ENCODE measurements at regions not wholly inside any gene's neighbourhood (a gene's known extent, or its start where the extent isn't known, plus 50 kb on each side); places are given as distances from the start of the nearest gene placed in this dataset.

DNA sequence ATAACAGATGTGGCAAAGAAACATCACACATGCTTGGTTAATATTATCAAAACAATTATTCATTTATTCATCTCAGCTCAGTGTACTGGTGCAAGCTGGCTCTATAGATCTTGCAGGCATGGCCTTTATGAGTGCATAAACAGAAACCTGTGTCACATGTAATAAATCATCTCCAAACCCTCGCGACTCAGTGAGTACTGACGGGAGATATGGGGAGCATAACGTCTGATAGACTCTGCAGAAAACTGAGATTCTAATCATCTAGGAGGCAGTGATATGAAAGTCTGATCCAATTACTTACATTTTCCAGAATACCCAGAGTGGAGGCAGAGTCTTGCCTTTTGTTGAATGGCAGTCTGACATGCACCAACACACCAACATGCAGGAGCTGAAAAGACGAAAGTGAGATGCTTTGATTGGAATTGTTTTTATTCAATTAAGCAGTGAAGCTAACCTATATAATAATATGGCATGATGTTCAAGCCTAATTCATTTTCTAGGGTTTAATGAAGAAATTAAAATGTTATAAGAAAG, 416.8 kb downstream of the RNF144A start:
- H4K20me1 ChIP-seq (ENCODE audit: insufficient read depth, low read depth, low read length): no peaks in the 10 kb centered on the region
- no peaks in the 10 kb centered on the region for H3K27me3 ChIP-seq (ENCODE audit: low read length)
- no peak overlapping the region for H3K27ac ChIP-seq (ENCODE audit: low read length)
- no peaks in the 10 kb centered on the region for H3K36me3 ChIP-seq (ENCODE audit: insufficient read depth, low read length)
- no peaks in the 10 kb centered on the region for H3K9me3 ChIP-seq (ENCODE audit: low read length)
- no peaks in the 10 kb centered on the region for H3K4me1 ChIP-seq (ENCODE audit: low read length)
- no peak overlapping the region for H3K4me2 ChIP-seq (ENCODE audit: low read depth, low read length, poor library complexity, severe bottlenecking)
- no peak overlapping the region for H2AFZ ChIP-seq (ENCODE audit: low read length)
- DNase-seq: no peak
- no peak overlapping the region for H3K4me3 ChIP-seq (ENCODE audit: low read length)
- H3K79me2 ChIP-seq (ENCODE audit: low read length): no peaks in the 10 kb centered on the region
- H3K9ac ChIP-seq (ENCODE audit: low read length): no peak overlapping the region
- no peaks in the 10 kb centered on the region for H3K9me2 ChIP-seq (replicated peaks; ENCODE audit: insufficient read depth, low read length)

GRCh38 chr2:7338961-7339360, 421.7 kb downstream of the RNF144A start:
- H2AFZ ChIP-seq (ENCODE audit: low read length): no peak overlapping the region
- no peaks in the 10 kb centered on the region for H3K36me3 ChIP-seq (ENCODE audit: insufficient read depth, low read length)
- DNase-seq: no peak
- no peaks in the 10 kb centered on the region for H3K9me2 ChIP-seq (replicated peaks; ENCODE audit: insufficient read depth, low read length)
- no peaks in the 10 kb centered on the region for H3K4me1 ChIP-seq (ENCODE audit: low read length)
- H3K4me2 ChIP-seq (ENCODE audit: low read depth, low read length, poor library complexity, severe bottlenecking): no peak overlapping the region
- H3K9ac ChIP-seq (ENCODE audit: low read length): no peak overlapping the region
- H3K27me3 ChIP-seq (ENCODE audit: low read length): no peaks in the 10 kb centered on the region
- no peaks in the 10 kb centered on the region for H4K20me1 ChIP-seq (ENCODE audit: insufficient read depth, low read depth, low read length)
- no peaks in the 10 kb centered on the region for H3K9me3 ChIP-seq (ENCODE audit: low read length)
- H3K27ac ChIP-seq (ENCODE audit: low read length): no peak overlapping the region
- no peaks in the 10 kb centered on the region for H3K79me2 ChIP-seq (ENCODE audit: low read length)
- no peak overlapping the region for H3K4me3 ChIP-seq (ENCODE audit: low read length)

- Histone ChIP-seq H3K79me2 (ENCODE audit: low read length) (no peaks in the 10 kb centered on the region), H3K36me3 (ENCODE audit: insufficient read depth, low read length) (no peaks in the 10 kb centered on the region), H3K9me3 (ENCODE audit: low read length) (no peaks in the 10 kb centered on the region), H3K4me2 (ENCODE audit: low read depth, low read length, poor library complexity, severe bottlenecking) (no peak overlapping the region), H4K20me1 (ENCODE audit: insufficient read depth, low read depth, low read length) (no peaks in the 10 kb centered on the region), H3K27ac (ENCODE audit: low read length) (no peak overlapping the region), H2AFZ (ENCODE audit: low read length) (no peak overlapping the region), H3K9me2 (replicated peaks; ENCODE audit: insufficient read depth, low read length) (no peaks in the 10 kb centered on the region), H3K4me3 (ENCODE audit: low read length) (no peak overlapping the region), H3K4me1 (ENCODE audit: low read length) (no peaks in the 10 kb centered on the region), H3K9ac (ENCODE audit: low read length) (no peak overlapping the region), H3K27me3 (ENCODE audit: low read length) (no peaks in the 10 kb centered on the region; the same call in 1 of the 2 replicates)
- DNase-seq: no peak
These were observed 429.1 kb downstream of the RNF144A start for GRCh38 chr2:7346336-7346735.

- Histone ChIP-seq H3K9me3 (ENCODE audit: low read length) (no peaks in the 10 kb centered on the region), H3K27ac (ENCODE audit: low read length) (no peak overlapping the region), H4K20me1 (ENCODE audit: insufficient read depth, low read depth, low read length) (no peaks in the 10 kb centered on the region), H3K4me2 (ENCODE audit: low read depth, low read length, poor library complexity, severe bottlenecking) (no peak overlapping the region), H3K27me3 (ENCODE audit: low read length) (no peaks in the 10 kb centered on the region; the same call in 1 of the 2 replicates), H3K36me3 (ENCODE audit: insufficient read depth, low read length) (no peaks in the 10 kb centered on the region), H3K4me1 (ENCODE audit: low read length) (no peaks in the 10 kb centered on the region), H3K9me2 (replicated peaks; ENCODE audit: insufficient read depth, low read length) (no peaks in the 10 kb centered on the region), H3K4me3 (ENCODE audit: low read length) (no peak overlapping the region), H3K9ac (ENCODE audit: low read length) (no peak overlapping the region), H2AFZ (ENCODE audit: low read length) (no peak overlapping the region), H3K79me2 (ENCODE audit: low read length) (no peaks in the 10 kb centered on the region)
- no peak for DNase-seq
These were observed 431.5 kb downstream of the RNF144A start for GRCh38 chr2:7348761-7349160.

DNA sequence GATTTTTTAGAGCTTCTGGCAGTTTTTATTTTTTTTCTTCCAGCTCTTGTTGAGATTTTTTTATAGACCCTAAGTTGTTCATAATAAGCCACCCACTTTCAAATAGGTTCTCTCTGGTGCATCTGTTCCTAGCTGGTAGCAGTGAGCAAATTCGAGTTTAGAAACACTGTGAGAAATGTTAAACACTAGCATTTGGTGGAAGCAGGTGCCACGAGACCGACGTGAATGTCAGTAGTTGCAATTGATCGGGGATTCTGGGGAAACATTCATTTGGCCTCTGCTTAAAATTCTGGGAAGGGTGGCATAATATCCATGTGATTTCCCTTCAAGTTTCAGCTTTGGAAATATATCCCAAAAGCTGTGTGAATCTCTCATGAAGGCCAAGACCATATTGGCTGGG, 435.0 kb downstream of the RNF144A start:
- Histone ChIP-seq H3K9me3 (ENCODE audit: low read length) (no peaks in the 10 kb centered on the region), H3K9ac (ENCODE audit: low read length) (no peak overlapping the region), H2AFZ (ENCODE audit: low read length) (no peak overlapping the region), H3K27me3 (ENCODE audit: low read length) (no peaks in the 10 kb centered on the region), H3K36me3 (ENCODE audit: insufficient read depth, low read length) (no peaks in the 10 kb centered on the region), H3K27ac (ENCODE audit: low read length) (no peak overlapping the region), H3K9me2 (replicated peaks; ENCODE audit: insufficient read depth, low read length) (no peaks in the 10 kb centered on the region), H3K4me2 (ENCODE audit: low read depth, low read length, poor library complexity, severe bottlenecking) (no peak overlapping the region), H3K4me3 (ENCODE audit: low read length) (no peak overlapping the region), H3K4me1 (ENCODE audit: low read length) (no peaks in the 10 kb centered on the region), H3K79me2 (ENCODE audit: low read length) (no peaks in the 10 kb centered on the region), H4K20me1 (ENCODE audit: insufficient read depth, low read depth, low read length) (no peaks in the 10 kb centered on the region)
- DNase-seq: no peak

DNA sequence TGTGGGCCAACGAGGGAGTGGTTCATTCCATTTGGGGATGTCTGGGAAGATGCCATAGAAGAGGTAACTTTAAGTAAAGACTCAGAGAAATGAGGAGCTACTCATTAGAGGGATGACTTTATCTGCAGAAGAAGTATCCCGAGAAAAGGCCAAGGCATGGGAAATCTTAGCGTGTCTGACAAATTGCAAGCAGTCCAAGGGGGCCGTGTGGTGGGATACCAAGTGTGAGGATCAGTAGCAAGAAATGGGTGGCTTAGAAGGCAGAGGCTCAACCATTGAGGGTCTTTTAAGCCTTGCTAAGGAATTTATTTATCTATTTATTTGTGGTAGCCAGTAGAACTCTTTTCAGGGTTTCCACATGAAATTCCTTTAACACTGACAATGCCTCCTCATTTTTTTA, 436.4 kb downstream of the RNF144A start:
- no peak overlapping the region for H3K27ac ChIP-seq (ENCODE audit: low read length)

GRCh38 chr2:7355781-7356180, 438.6 kb downstream of the RNF144A start:
- no peaks in the 10 kb centered on the region for H4K20me1 ChIP-seq (ENCODE audit: insufficient read depth, low read depth, low read length)
- H3K36me3 ChIP-seq (ENCODE audit: insufficient read depth, low read length): no peaks in the 10 kb centered on the region
- no peaks in the 10 kb centered on the region for H3K9me3 ChIP-seq (ENCODE audit: low read length)
- no peaks in the 10 kb centered on the region for H3K79me2 ChIP-seq (ENCODE audit: low read length)
- no peaks in the 10 kb centered on the region for H3K4me1 ChIP-seq (ENCODE audit: low read length)
- H3K27ac ChIP-seq (ENCODE audit: low read length): no peak overlapping the region
- H2AFZ ChIP-seq (ENCODE audit: low read length): no peak overlapping the region
- DNase-seq: no peak
- H3K4me3 ChIP-seq (ENCODE audit: low read length): no peak overlapping the region
- H3K9me2 ChIP-seq (replicated peaks; ENCODE audit: insufficient read depth, low read length): no peaks in the 10 kb centered on the region
- H3K4me2 ChIP-seq (ENCODE audit: low read depth, low read length, poor library complexity, severe bottlenecking): no peak overlapping the region
- H3K9ac ChIP-seq (ENCODE audit: low read length): no peak overlapping the region
- no peaks in the 10 kb centered on the region for H3K27me3 ChIP-seq (ENCODE audit: low read length)

More for the DNA sequence above, 436.4 kb downstream of the RNF144A start:
- no peak for DNase-seq
- Histone ChIP-seq H3K9me3 (ENCODE audit: low read length) (no peaks in the 10 kb centered on the region), H3K4me3 (ENCODE audit: low read length) (no peak overlapping the region), H2AFZ (ENCODE audit: low read length) (no peak overlapping the region), H3K9me2 (replicated peaks; ENCODE audit: insufficient read depth, low read length) (no peaks in the 10 kb centered on the region), H3K4me1 (ENCODE audit: low read length) (no peaks in the 10 kb centered on the region), H3K27me3 (ENCODE audit: low read length) (no peaks in the 10 kb centered on the region), H3K36me3 (ENCODE audit: insufficient read depth, low read length) (no peaks in the 10 kb centered on the region), H4K20me1 (ENCODE audit: insufficient read depth, low read depth, low read length) (no peaks in the 10 kb centered on the region), H3K9ac (ENCODE audit: low read length) (no peak overlapping the region), H3K4me2 (ENCODE audit: low read depth, low read length, poor library complexity, severe bottlenecking) (no peak overlapping the region), H3K79me2 (ENCODE audit: low read length) (no peaks in the 10 kb centered on the region)

- Histone ChIP-seq H4K20me1 (ENCODE audit: insufficient read depth, low read depth, low read length) (no peaks in the 10 kb centered on the region), H3K4me2 (ENCODE audit: low read depth, low read length, poor library complexity, severe bottlenecking) (no peak overlapping the region), H2AFZ (ENCODE audit: low read length) (no peak overlapping the region), H3K4me3 (ENCODE audit: low read length) (no peak overlapping the region), H3K9me3 (ENCODE audit: low read length) (no peaks in the 10 kb centered on the region), H3K9ac (ENCODE audit: low read length) (no peak overlapping the region), H3K27me3 (ENCODE audit: low read length) (no peaks in the 10 kb centered on the region), H3K9me2 (replicated peaks; ENCODE audit: insufficient read depth, low read length) (no peaks in the 10 kb centered on the region), H3K27ac (ENCODE audit: low read length) (no peak overlapping the region), H3K79me2 (ENCODE audit: low read length) (no peaks in the 10 kb centered on the region), H3K36me3 (ENCODE audit: insufficient read depth, low read length) (no peaks in the 10 kb centered on the region), H3K4me1 (ENCODE audit: low read length) (no peaks in the 10 kb centered on the region)
- no peak for DNase-seq
These were observed 439.8 kb downstream of the RNF144A start for GRCh38 chr2:7356909-7357584.

All from Karpas-422 (cell line).